Thyroid gland (tissue), 4 donors: ENCODE measurements at regions not wholly inside any gene's neighbourhood (a gene's known extent, or its start where the extent isn't known, plus 50 kb on each side); places are given as distances from the start of the nearest gene placed in this dataset.
"Not testable (repeated sequence)": the region's sequence is repeated elsewhere in the genome, so short reads cannot be mapped to it uniquely, and the experiment has no call there.

Experiments used
- DNase-seq, 2 donors: peaks; one replicate each; pipeline ENCODE4 v3.0.0-alpha.2; 2019
- H3K27ac ChIP-seq, 3 donors: fragments of 200-600 bp; sonication (generic); 1 replicate in 2 of 3; 2 replicates in 1 of 3; pipeline ENCODE4 v1.5.1; 2016 to 2019; ENCODE audit warnings: mild to moderate bottlenecking in 1 of 3, moderate library complexity in 1 of 3
- H3K27me3 ChIP-seq: fragments of 200-600 bp; sonication (generic); one replicate; pipeline ENCODE4 v1.5.1; 2019
- H3K36me3 ChIP-seq, 2 donors: fragments of 200-600 bp; sonication (generic); one replicate each; pipeline ENCODE4 v1.5.1; 2016 to 2019
- H3K4me1 ChIP-seq, 2 donors: fragments of 200-600 bp; sonication (generic); one replicate each; pipeline ENCODE4 v1.5.1; 2017 to 2019
- H3K4me3 ChIP-seq, 3 donors: fragments of 200-600 bp; sonication (generic); replicated peaks in 1 of 3; 1 replicate in 2 of 3; 2 replicates in 1 of 3; pipeline ENCODE4 v1.5.1; 2016; ENCODE audit warnings: mild to moderate bottlenecking in 1 of 3
- H3K9me3 ChIP-seq: fragments of 200-600 bp; sonication (generic); one replicate; pipeline ENCODE4 v1.5.1; 2017
- POLR2A ChIP-seq, 2 donors: fragments of 450-650 bp; IDR thresholded peaks; one replicate each; pipeline ENCODE4 v1.6.1; 2017; ENCODE audit warnings: antibody characterized with exemption in 2 of 2, mild to moderate bottlenecking in 2 of 2, moderate library complexity in 1 of 2
- WGBS, 2 donors: methylation state at CpG; one replicate each; pipeline ENCODE4 v1.1.5; 2017; 5-methylcytosine and 5-hydroxymethylcytosine counted together
- intact Hi-C: fragments of 100-400 bp; cut with DNase I; formaldehyde crosslinking; loops from one replicate; pipeline ENCODE4 v1.15.1; 2023
- TF ChIP-seq, protein P1 (sequence below), 6 experiments: fragments of 200-600 bp in 3 of 6; fragments of 450-650 bp in 3 of 6; sonication (generic) in 3 of 6; IDR thresholded peaks; one replicate each; pipeline ENCODE4 v1.5.1; 2016 to 2019; ENCODE audit warnings: antibody characterized with exemption in 6 of 6, mild to moderate bottlenecking in 2 of 6, inconsistent platforms in 1 of 6, moderate library complexity in 1 of 6

DNA sequence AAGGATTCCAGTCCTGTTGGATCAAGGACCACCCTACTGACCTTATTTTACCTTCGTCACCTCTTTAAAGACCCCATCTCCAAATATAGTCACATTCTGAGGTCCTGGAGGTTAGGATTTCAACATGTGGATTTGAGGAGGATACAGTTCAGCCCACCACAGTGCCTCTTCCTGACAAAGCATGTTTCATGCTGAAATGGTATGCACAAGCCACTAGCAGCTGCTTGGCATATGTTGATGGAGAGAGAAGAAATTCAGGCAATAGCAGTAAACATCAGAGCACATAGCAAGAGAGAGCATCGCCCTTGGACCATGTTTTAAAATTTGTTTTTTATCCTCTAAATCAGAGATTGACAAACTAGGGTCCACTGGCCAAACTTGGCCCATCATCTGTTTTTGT lies 172.1 kb downstream of the PRKX start:
- Histone ChIP-seq H3K4me3 (no peak overlapping the region), H3K36me3 (no peaks in the 10 kb centered on the region), H3K27me3 (no peaks in the 10 kb centered on the region), H3K27ac (no peak overlapping the region), H3K9me3 (no peaks in the 10 kb centered on the region), H3K4me1 (no peaks in the 10 kb centered on the region)
- DNase-seq, result no peak
- no peak for TF ChIP-seq POLR2A (IDR thresholded peaks at IDR 0.05)
- TF ChIP-seq, protein P1, sequence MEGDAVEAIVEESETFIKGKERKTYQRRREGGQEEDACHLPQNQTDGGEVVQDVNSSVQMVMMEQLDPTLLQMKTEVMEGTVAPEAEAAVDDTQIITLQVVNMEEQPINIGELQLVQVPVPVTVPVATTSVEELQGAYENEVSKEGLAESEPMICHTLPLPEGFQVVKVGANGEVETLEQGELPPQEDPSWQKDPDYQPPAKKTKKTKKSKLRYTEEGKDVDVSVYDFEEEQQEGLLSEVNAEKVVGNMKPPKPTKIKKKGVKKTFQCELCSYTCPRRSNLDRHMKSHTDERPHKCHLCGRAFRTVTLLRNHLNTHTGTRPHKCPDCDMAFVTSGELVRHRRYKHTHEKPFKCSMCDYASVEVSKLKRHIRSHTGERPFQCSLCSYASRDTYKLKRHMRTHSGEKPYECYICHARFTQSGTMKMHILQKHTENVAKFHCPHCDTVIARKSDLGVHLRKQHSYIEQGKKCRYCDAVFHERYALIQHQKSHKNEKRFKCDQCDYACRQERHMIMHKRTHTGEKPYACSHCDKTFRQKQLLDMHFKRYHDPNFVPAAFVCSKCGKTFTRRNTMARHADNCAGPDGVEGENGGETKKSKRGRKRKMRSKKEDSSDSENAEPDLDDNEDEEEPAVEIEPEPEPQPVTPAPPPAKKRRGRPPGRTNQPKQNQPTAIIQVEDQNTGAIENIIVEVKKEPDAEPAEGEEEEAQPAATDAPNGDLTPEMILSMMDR (IDR thresholded peaks at IDR 0.05), result no peak
- intact Hi-C loops, result no loop called here
- WGBS, 2 donors, result 95 to 97% methylated on average over 2 of the region's 2 CpGs

DNA sequence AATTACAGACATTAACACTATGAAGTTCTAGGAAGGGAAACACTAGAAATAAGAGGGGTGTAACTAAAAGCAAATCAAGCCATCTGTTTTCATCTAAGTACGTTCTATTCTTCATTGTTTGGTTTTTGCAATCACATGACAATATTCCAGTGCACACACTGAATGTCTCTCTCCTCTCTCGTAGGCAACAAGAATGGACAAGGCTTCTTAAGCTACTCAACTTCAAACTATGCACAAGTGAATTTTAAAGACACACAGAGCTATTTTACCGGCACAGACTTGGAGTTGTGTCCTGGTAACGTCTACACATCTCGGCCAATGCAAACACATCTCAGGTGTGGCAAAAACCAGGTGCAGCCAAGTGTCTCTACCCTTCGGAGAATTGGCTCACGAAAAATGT lies 173.3 kb downstream of the PRKX start:
- Histone ChIP-seq H3K27me3 (no peaks in the 10 kb centered on the region), H3K36me3 (no peaks in the 10 kb centered on the region), H3K27ac (no peak overlapping the region), H3K4me3 (no peak overlapping the region), H3K4me1 (no peaks in the 10 kb centered on the region), H3K9me3 (no peaks in the 10 kb centered on the region)
- DNase-seq, result no peak
- TF ChIP-seq, protein P1 (IDR thresholded peaks at IDR 0.05), result no peak
- intact Hi-C loops, result no loop called here
- 27 to 46% methylated on average over 7 of the region's 7 CpGs for WGBS, 2 donors

DNA sequence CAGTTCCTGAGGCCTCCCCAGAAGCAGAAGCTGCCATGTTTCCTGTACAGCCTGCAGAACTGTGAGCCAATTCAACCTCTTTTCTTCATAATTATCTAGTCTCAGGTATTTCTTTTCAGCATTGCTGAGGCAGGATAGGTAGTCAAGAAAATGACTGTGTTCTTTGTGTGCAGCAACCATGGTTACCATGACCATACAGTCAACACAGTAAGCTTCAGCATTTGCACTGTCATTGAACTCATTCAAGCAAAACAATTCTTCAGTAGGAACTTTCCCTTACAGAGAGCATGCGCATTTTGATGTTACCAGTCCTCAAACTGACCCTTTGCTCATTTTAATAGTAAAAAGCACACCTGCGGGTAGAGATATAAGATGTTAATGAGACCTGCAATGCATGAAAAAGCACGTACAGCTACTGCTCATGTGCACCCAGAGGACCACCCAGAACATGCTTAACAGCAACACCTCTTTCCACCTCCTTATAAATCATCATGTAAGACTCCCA lies 180.8 kb downstream of the PRKX start:
- no peaks in the 10 kb centered on the region for H3K27me3 ChIP-seq
- intact Hi-C loops, result no loop called here
- no peaks in the 10 kb centered on the region for H3K4me1 ChIP-seq
- TF ChIP-seq, protein P1 (IDR thresholded peaks at IDR 0.05), result no peak
- no peak for TF ChIP-seq POLR2A (IDR thresholded peaks at IDR 0.05)
- H3K27ac ChIP-seq, result no peak overlapping the region
- H3K36me3 ChIP-seq, result no peaks in the 10 kb centered on the region
- WGBS, 2 donors, result 89 to 92% methylated on average over 3 of the region's 3 CpGs
- no peaks in the 10 kb centered on the region for H3K9me3 ChIP-seq
- DNase-seq, result no peak
- no peak overlapping the region for H3K4me3 ChIP-seq

DNA sequence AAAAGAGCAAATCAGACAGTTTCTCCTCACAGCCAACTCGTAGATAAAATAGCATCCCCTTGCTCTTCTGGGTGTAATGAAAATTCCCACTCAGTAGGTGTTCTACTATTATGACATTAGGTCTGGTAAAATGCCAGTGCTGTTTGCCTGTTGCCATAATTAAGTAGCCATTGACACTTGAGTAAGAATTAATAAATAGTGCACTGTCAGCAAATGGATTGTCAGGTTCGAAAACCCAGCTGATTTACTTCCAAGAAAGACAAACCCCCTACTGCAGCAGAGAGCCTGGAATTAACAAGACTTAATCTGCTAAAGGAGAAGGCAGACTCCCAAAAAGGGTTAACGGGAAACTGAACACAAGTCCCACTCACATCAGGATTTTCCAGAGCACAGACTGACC lies 182.0 kb downstream of the PRKX start:
- H3K27me3 ChIP-seq, H3K27ac ChIP-seq, H3K4me1 ChIP-seq, H3K9me3 ChIP-seq, H3K4me3 ChIP-seq, intact Hi-C loops, H3K36me3 ChIP-seq, DNase-seq: not testable (repeated sequence)
- 91 to 95% methylated on average over 3 of the region's 3 CpGs for WGBS, 2 donors

DNA sequence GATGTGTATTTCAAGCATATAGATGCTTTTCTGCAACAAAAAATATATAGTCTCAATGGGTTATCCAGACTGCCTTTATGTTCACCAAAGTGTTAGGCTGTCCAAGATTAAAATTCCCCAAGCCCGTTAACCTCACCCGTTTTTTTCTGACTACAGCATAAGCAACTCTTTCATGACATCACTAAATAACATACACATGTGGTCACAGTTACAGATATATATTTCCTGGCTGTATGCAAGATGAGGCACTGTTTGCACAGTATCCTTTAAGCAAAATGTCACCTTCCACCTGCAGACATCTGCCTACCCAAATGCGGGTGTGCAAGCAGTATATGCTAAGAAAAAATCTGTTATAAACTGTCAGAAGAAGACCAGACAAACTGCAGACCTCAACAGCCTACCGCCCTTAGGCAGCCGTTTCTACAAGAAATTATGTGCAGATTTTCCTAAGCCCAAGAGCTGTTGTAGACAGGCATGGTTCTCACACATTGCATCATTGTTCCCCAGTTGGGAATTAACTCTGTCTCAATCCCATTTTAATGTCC lies 183.1 kb upstream of the MXRA5 start:
- 74 to 95% methylated on average over 5 of the region's 5 CpGs for WGBS, 2 donors

More for the DNA sequence above, 183.1 kb upstream of the MXRA5 start:
- no peak overlapping the region for H3K27ac ChIP-seq
- H3K4me1 ChIP-seq, result no peaks in the 10 kb centered on the region
- no peaks in the 10 kb centered on the region for H3K36me3 ChIP-seq
- intact Hi-C loops, result no loop called here
- no peak for DNase-seq
- H3K4me3 ChIP-seq, result no peak overlapping the region
- H3K27me3 ChIP-seq, result no peaks in the 10 kb centered on the region
- H3K9me3 ChIP-seq, result no peaks in the 10 kb centered on the region
- TF ChIP-seq, protein P1 (IDR thresholded peaks at IDR 0.05), result no peak
- no peak for TF ChIP-seq POLR2A (IDR thresholded peaks at IDR 0.05)
